22Rv1 (cell line): ENCODE measurements at regions not wholly inside any gene's neighbourhood (a gene's known extent, or its start where the extent isn't known, plus 50 kb on each side); places are given as distances from the start of the nearest gene placed in this dataset.

Experiments used
- ZFX ChIP-seq: fragments of 450-650 bp; IDR thresholded peaks from 2 replicates; pipeline ENCODE4 v1.6.1; 2017; ENCODE audit warnings: antibody characterized with exemption, borderline replicate concordance
- TF ChIP-seq, protein P1 (sequence below): fragments of 450-650 bp; IDR thresholded peaks from 2 replicates; pipeline ENCODE4 v1.5.1; 2017; ENCODE audit warnings: mild to moderate bottlenecking

DNA sequence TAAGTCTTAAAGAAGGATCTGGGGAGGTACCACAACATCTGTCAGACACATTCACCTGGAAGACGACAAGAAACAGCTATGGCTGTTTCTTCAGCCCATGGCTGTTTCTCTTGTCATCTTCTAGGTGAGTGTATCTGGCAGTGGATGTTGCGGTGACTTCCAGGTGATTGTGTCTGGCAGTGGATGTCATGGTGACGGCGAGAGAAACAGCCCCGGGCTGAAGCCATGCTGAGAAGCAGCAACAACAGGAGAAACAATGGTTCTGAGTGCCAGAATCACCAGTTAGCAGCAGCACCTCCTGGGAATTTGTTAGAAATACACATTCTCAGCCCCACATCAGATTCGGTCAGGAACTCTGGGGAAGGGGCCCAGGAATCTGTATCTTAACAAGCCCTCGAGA is 68.6 kb upstream of the SYPL1 start:
- TF ChIP-seq, protein P1, sequence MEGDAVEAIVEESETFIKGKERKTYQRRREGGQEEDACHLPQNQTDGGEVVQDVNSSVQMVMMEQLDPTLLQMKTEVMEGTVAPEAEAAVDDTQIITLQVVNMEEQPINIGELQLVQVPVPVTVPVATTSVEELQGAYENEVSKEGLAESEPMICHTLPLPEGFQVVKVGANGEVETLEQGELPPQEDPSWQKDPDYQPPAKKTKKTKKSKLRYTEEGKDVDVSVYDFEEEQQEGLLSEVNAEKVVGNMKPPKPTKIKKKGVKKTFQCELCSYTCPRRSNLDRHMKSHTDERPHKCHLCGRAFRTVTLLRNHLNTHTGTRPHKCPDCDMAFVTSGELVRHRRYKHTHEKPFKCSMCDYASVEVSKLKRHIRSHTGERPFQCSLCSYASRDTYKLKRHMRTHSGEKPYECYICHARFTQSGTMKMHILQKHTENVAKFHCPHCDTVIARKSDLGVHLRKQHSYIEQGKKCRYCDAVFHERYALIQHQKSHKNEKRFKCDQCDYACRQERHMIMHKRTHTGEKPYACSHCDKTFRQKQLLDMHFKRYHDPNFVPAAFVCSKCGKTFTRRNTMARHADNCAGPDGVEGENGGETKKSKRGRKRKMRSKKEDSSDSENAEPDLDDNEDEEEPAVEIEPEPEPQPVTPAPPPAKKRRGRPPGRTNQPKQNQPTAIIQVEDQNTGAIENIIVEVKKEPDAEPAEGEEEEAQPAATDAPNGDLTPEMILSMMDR = no peak
- no peak for TF ChIP-seq ZFX
